Thoracic aorta (tissue), 2 donors: ENCODE measurements at regions not wholly inside any gene's neighbourhood (a gene's known extent, or its start where the extent isn't known, plus 50 kb on each side); places are given as distances from the start of the nearest gene placed in this dataset.

Experiments
- ATAC-seq: fragments of 150-250 bp; one replicate; pipeline ENCODE4 v1.8.0; 2017; ENCODE audit warnings: low read depth; ENCODE audit not compliant: insufficient number of reproducible peaks, low FRiP score
- DNase-seq: peaks from one replicate; pipeline ENCODE4 v3.0.0-alpha.2; 2020; ENCODE audit warnings: low spot score
- H3K27ac ChIP-seq, 2 donors: fragments of 200-600 bp; sonication (generic); 1 replicate in 1 of 2; 2 replicates in 1 of 2; pipeline ENCODE4 v1.5.1; 2016; ENCODE audit warnings: mild to moderate bottlenecking in 2 of 2, moderate library complexity in 2 of 2
- H3K27me3 ChIP-seq: fragments of 200-600 bp; sonication (generic); replicated peaks from 2 replicates; pipeline ENCODE4 v1.6.0; 2016; ENCODE audit warnings: mild to moderate bottlenecking; ENCODE audit not compliant: insufficient read depth
- H3K36me3 ChIP-seq: fragments of 200-600 bp; sonication (generic); one replicate; pipeline ENCODE4 v1.5.1; 2016
- H3K4me1 ChIP-seq, 2 donors: fragments of 200-600 bp; sonication (generic); 1 replicate in 1 of 2; 2 replicates in 1 of 2; pipeline versions ENCODE4 v1.5.1 to v1.6.0; 2016; ENCODE audit warnings: low read depth in 2 of 2, mild to moderate bottlenecking in 1 of 2; ENCODE audit not compliant: control insufficient read depth in 1 of 2
- H3K4me3 ChIP-seq: fragments of 200-600 bp; sonication (generic); 2 replicates; pipeline ENCODE4 v1.5.1; 2016; ENCODE audit warnings: mild to moderate bottlenecking
- H3K9me3 ChIP-seq: fragments of 200-600 bp; sonication (generic); 2 replicates; pipeline ENCODE4 v1.5.1; 2016
- TF ChIP-seq, protein P1 (sequence below): fragments of 200-600 bp; sonication (generic); IDR thresholded peaks from one replicate; pipeline ENCODE4 v1.5.1; 2019; ENCODE audit warnings: antibody characterized with exemption

DNA sequence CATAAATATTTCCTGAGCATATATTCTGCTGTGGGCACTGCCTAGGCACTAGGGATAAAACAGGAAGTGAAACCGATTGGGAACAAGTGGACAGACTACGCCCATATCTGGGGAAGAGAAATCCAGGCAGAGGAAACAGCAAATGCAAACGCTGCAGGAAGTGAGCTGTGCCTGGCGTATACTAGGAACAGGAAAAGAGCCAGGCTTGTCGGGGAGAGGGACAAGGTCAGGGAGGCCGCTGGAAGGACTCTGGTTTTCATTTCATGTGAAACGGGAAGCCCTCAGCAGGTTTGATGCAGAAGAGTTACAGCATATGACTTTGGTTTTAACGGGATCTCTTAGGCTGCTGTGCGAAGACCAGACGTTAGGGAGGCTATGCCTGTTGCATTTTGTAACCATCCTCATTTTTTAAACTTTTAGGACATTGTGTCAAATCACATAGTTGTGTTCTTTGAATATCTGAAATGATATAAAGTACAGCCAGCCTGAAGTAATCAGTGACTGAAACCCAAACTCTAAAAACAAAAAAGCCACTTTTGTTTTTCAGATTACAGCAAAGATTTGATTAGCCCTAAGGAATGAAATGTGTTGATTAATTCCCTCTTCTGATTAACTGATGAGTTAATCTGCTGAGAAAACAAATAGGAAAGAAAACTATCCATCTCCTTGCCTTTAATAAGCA lies 110.2 kb upstream of the PIEZO2 start:
- Histone ChIP-seq H3K36me3 (no peaks in the 10 kb centered on the region), H3K4me3 (no peak overlapping the region), H3K9me3 (no peaks in the 10 kb centered on the region), H3K27me3 (no peaks in the 10 kb centered on the region), H3K27ac (peak overlapping the region; percentile 0 to 12), H3K4me1 (peaks cover 0 to 13% of the 10 kb centered on the region in 2 donors)
- DNase-seq = no peak
- ATAC-seq = no peak
- TF ChIP-seq, protein P1, sequence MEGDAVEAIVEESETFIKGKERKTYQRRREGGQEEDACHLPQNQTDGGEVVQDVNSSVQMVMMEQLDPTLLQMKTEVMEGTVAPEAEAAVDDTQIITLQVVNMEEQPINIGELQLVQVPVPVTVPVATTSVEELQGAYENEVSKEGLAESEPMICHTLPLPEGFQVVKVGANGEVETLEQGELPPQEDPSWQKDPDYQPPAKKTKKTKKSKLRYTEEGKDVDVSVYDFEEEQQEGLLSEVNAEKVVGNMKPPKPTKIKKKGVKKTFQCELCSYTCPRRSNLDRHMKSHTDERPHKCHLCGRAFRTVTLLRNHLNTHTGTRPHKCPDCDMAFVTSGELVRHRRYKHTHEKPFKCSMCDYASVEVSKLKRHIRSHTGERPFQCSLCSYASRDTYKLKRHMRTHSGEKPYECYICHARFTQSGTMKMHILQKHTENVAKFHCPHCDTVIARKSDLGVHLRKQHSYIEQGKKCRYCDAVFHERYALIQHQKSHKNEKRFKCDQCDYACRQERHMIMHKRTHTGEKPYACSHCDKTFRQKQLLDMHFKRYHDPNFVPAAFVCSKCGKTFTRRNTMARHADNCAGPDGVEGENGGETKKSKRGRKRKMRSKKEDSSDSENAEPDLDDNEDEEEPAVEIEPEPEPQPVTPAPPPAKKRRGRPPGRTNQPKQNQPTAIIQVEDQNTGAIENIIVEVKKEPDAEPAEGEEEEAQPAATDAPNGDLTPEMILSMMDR = no peak

DNA sequence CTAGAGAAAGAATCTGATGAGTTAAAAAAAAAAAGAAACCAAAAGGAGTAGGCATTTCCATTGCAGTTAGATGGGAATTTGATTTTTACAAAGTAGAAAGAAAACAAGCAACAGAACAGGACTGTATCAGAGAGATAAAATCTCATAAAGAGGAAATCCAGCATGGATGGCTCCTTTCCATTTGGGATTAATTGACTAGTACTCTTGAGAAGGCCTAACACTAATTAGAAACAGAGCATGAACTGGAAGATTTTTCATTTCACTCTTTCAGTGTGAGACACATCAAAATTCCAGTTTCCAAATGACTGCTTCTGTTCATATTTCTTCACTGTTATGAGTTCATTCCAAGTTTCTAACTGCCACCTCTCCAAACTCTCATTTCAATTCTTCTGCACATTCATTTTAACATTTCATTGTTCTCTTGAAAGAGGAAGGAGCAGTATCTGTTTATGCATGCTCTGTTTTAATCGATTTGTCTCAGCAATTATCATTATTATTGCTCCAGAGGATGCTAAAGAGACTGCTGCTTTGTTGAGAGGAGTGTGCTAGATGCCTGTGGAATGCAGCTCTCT lies 108.8 kb upstream of the PIEZO2 start:
- no peak for ATAC-seq
- H3K36me3 ChIP-seq = no peaks in the 10 kb centered on the region

DNA sequence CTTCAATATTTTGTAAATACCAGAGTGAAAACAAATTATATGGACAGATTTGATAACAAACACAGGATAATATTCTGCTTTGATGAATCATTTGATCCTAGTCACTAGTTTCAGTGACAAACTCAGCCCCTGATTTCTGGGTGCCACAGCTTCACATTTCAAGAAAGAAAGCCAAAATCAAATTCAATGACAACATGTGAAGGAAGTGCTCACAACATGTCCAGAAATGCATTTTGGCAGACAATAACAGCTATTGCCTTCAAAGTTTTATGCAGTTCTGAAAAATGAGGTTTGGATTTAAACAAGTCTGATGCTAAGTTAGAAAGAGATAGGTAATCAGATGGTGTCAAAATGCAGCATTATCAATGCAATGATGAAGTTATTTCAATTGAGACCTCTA lies 106.9 kb upstream of the PIEZO2 start:
- DNase-seq (no peak), ATAC-seq (no peak)
- no peaks in the 10 kb centered on the region for H3K27me3 ChIP-seq
- peaks cover 0 to 7% of the 10 kb centered on the region in 2 donors for H3K4me1 ChIP-seq
- no peak overlapping the region for H3K4me3 ChIP-seq
- TF ChIP-seq, protein P1 = no peak
- H3K27ac ChIP-seq = no peak overlapping the region
- no peaks in the 10 kb centered on the region for H3K9me3 ChIP-seq
- H3K36me3 ChIP-seq = no peaks in the 10 kb centered on the region

More for the DNA sequence above, 108.8 kb upstream of the PIEZO2 start:
- Histone ChIP-seq H3K27ac (no peak overlapping the region), H3K9me3 (no peaks in the 10 kb centered on the region), H3K4me3 (no peak overlapping the region), H3K4me1 (peaks cover 0 to 13% of the 10 kb centered on the region in 2 donors), H3K27me3 (no peaks in the 10 kb centered on the region)
- TF ChIP-seq, protein P1 = no peak
- no peak for DNase-seq

DNA sequence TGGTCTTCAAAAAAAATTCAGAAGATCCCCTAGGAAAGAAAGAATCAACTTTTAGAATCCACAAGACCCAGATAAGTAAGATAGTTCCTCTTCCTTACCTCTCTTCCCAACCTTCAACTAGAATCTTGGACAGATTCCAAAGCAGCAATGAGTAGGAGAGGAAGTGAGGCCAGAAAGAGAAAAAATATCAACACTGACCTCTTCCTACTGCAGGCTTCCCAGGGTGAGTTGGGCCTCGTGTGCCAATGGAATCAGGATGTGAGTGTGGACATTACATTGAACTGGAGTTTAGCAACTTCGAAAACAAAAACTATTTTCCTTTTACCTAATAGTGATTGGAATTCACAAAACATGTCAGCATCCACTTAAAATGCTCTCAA lies 102.5 kb upstream of the PIEZO2 start:
- no peaks in the 10 kb centered on the region for H3K36me3 ChIP-seq
- TF ChIP-seq, protein P1 = no peak
- DNase-seq (no peak), ATAC-seq (no peak)
- no peak overlapping the region for H3K4me3 ChIP-seq
- H3K27me3 ChIP-seq = no peaks in the 10 kb centered on the region
- no peak overlapping the region for H3K27ac ChIP-seq
- peaks cover 0 to 13% of the 10 kb centered on the region in 2 donors for H3K4me1 ChIP-seq
- H3K9me3 ChIP-seq = no peaks in the 10 kb centered on the region

DNA sequence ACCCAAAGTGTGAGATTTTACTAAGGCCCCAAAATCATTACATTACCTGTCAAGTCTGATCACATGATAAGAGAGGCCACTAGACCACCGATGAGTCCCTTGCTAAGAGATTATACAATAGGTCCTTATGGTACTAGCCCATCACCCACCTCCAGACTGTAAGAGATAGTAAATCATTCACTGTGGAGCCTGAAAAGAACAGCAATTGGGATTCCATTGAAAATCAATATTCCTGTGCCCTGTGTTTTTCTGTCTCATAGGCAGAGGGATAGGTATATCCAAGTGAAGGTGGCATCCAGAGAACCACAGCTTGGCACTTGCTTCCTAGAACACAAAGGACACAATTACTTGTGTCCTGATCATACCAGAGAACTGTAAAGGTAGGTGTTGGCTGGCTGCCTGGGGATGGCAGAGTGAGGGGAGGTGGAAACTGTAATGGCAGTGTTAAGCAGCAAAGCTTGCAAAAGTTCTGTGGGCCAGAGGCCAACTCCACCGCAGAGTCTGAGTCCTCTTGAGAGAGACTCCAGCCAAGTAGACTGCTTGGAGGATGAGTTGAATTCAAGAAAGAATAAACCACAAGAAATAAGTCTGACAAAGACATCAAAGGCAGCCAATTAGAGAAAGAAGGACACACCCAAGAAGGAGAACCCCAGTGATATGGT lies 102.0 kb upstream of the PIEZO2 start:
- Histone ChIP-seq H3K4me1 (peaks cover 0 to 13% of the 10 kb centered on the region in 2 donors), H3K27me3 (no peaks in the 10 kb centered on the region), H3K4me3 (no peak overlapping the region), H3K9me3 (no peaks in the 10 kb centered on the region), H3K27ac (no peak overlapping the region), H3K36me3 (no peaks in the 10 kb centered on the region)
- TF ChIP-seq, protein P1 = no peak
- DNase-seq (no peak), ATAC-seq (no peak)
